Endodermal cell (in vitro differentiated cells): ENCODE measurements at regions not wholly inside any gene's neighbourhood (a gene's known extent, or its start where the extent isn't known, plus 50 kb on each side); places are given as distances from the start of the nearest gene placed in this dataset.

Source experiments
- DNase-seq: peaks from one replicate; pipeline ENCODE4 v3.0.0-alpha.2; 2017
- H3K27ac ChIP-seq: 2 replicates; pipeline ENCODE4 v1.5.1; 2013; ENCODE audit warnings: mild to moderate bottlenecking, low read depth, low read length, moderate library complexity
- H3K27me3 ChIP-seq: 2 replicates; pipeline ENCODE4 v1.6.1; 2013; ENCODE audit warnings: mild to moderate bottlenecking, low read length, moderate library complexity; ENCODE audit not compliant: insufficient read depth, control insufficient read depth, poor library complexity, severe bottlenecking
- H3K36me3 ChIP-seq: 2 replicates; pipeline ENCODE4 v1.7.0; 2013; ENCODE audit warnings: mild to moderate bottlenecking, low read length, moderate library complexity; ENCODE audit not compliant: control insufficient read depth, insufficient read depth
- H3K4me1 ChIP-seq: one replicate; pipeline ENCODE4 v1.7.0; 2013; ENCODE audit warnings: low read length; ENCODE audit not compliant: control insufficient read depth, insufficient read depth
- H3K4me3 ChIP-seq: 2 replicates; pipeline ENCODE4 v1.5.1; 2013; ENCODE audit warnings: mild to moderate bottlenecking, low read length, moderate library complexity
- H3K9ac ChIP-seq: 2 replicates; pipeline ENCODE4 v1.6.1; 2013; ENCODE audit warnings: mild to moderate bottlenecking, low read length, moderate library complexity; ENCODE audit not compliant: poor library complexity, severe bottlenecking; ENCODE audit errors: extremely low read depth
- H3K9me3 ChIP-seq: 2 replicates; pipeline ENCODE4 v1.6.1; 2013; ENCODE audit warnings: mild to moderate bottlenecking, low read length, moderate library complexity; ENCODE audit not compliant: control insufficient read depth
- H3K27ac Mint-ChIP-seq: 2 replicates; pipeline ENCODE4 v1.8.0; 2020; ENCODE audit warnings: mixed read lengths
- H3K27me3 Mint-ChIP-seq: 2 replicates; pipeline ENCODE4 v1.8.0; 2021; ENCODE audit warnings: mild to moderate bottlenecking, mixed read lengths; ENCODE audit not compliant: insufficient read depth
- H3K36me3 Mint-ChIP-seq: 2 replicates; pipeline ENCODE4 v1.8.0; 2020; ENCODE audit warnings: low read depth, mixed read lengths
- H3K4me1 Mint-ChIP-seq: 2 replicates; pipeline ENCODE4 v1.8.0; 2020; ENCODE audit warnings: mixed read lengths
- H3K4me3 Mint-ChIP-seq: 2 replicates; pipeline ENCODE4 v1.8.0; 2020; ENCODE audit warnings: mild to moderate bottlenecking, moderate library complexity, mixed read lengths
- H3K9me3 Mint-ChIP-seq: 2 replicates; pipeline ENCODE4 v1.8.0; 2020; ENCODE audit warnings: mild to moderate bottlenecking, mixed read lengths
- CTCF ChIP-seq: fragments of 200-600 bp; sonication (generic); conservative IDR thresholded peaks from 2 replicates; pipeline ENCODE4 v1.5.0; 2021; ENCODE audit warnings: antibody characterized with exemption, mild to moderate bottlenecking
- WGBS, 2 experiments: methylation state at CpG; one replicate each; pipeline versions ENCODE4 v1.1.5 to v1.1.7; 2013; ENCODE audit warnings: missing lambda C conversion rate in 2 of 2, mixed read lengths in 1 of 2; ENCODE audit not compliant: insufficient coverage in 1 of 2, insufficient read length in 1 of 2; 5-methylcytosine and 5-hydroxymethylcytosine counted together

- Mint-ChIP-seq H3K27me3 (no peaks in the 10 kb centered on the region), H3K4me3 (no peak overlapping the region), H3K27ac (no peak overlapping the region), H3K9me3 (peaks cover 9% of the 10 kb centered on the region), H3K36me3 (peaks cover 4% of the 10 kb centered on the region), H3K4me1 (peaks cover 21% of the 10 kb centered on the region)
- peaks cover 8% of the 10 kb centered on the region for H3K9me3 ChIP-seq
- no peak overlapping the region for H3K27ac ChIP-seq
- no peak overlapping the region for H3K9ac ChIP-seq
- no peak overlapping the region for H3K4me3 ChIP-seq
- no peaks in the 10 kb centered on the region for H3K36me3 ChIP-seq
- H3K4me1 ChIP-seq = no peaks in the 10 kb centered on the region
- no peaks in the 10 kb centered on the region for H3K27me3 ChIP-seq
- no peak for DNase-seq
- WGBS, 2 experiments = 97 to 100% methylated on average over 2 of the region's 2 CpGs
- no peak for TF ChIP-seq CTCF
These were observed 192.5 kb downstream of the ZNF608 start for GRCh38 chr5:124553911-124554310.

GRCh38 chr5:124552526-124552925, 193.9 kb downstream of the ZNF608 start:
- Mint-ChIP-seq H3K27ac (no peak overlapping the region), H3K4me1 (peaks cover 21% of the 10 kb centered on the region), H3K9me3 (peaks cover 3% of the 10 kb centered on the region), H3K4me3 (no peak overlapping the region), H3K27me3 (no peaks in the 10 kb centered on the region), H3K36me3 (peaks cover 4% of the 10 kb centered on the region)
- no peaks in the 10 kb centered on the region for H3K4me1 ChIP-seq
- no peak for TF ChIP-seq CTCF
- no peaks in the 10 kb centered on the region for H3K9me3 ChIP-seq
- DNase-seq = no peak
- H3K36me3 ChIP-seq = no peaks in the 10 kb centered on the region
- H3K27me3 ChIP-seq = no peaks in the 10 kb centered on the region
- no peak overlapping the region for H3K27ac ChIP-seq
- no peak overlapping the region for H3K4me3 ChIP-seq
- no peak overlapping the region for H3K9ac ChIP-seq
- 86 to 96% methylated on average over 3 to 4 of the region's 4 CpGs for WGBS, 2 experiments

- no peaks in the 10 kb centered on the region for H3K27me3 Mint-ChIP-seq
- H3K27ac ChIP-seq = no peak overlapping the region
- H3K27ac Mint-ChIP-seq = no peak overlapping the region
- no peaks in the 10 kb centered on the region for H3K4me1 ChIP-seq
- H3K4me3 ChIP-seq = no peak overlapping the region
- peaks cover 3% of the 10 kb centered on the region for H3K9me3 Mint-ChIP-seq
- H3K36me3 ChIP-seq = no peaks in the 10 kb centered on the region
- peaks cover 21% of the 10 kb centered on the region for H3K4me1 Mint-ChIP-seq
- peaks cover 2% of the 10 kb centered on the region for H3K36me3 Mint-ChIP-seq
- no peaks in the 10 kb centered on the region for H3K9me3 ChIP-seq
- no peak overlapping the region for H3K4me3 Mint-ChIP-seq
- H3K9ac ChIP-seq = no peak overlapping the region
- DNase-seq = no peak
- TF ChIP-seq CTCF = no peak
- no peaks in the 10 kb centered on the region for H3K27me3 ChIP-seq
These were observed 194.5 kb downstream of the ZNF608 start for GRCh38 chr5:124551939-124552279.
